ENCODE measurements at regions not wholly inside any gene's neighbourhood (a gene's known extent, or its start where the extent isn't known, plus 50 kb on each side); places are given as distances from the start of the nearest gene placed in this dataset.

GRCh38 chr5:7324919-7325318 lies 71.0 kb upstream of the ADCY2 start:
- Histone ChIP-seq H3K4me3 (ENCODE audit: low read depth in 2 of 2, low read length in 2 of 2) (no peak overlapping the region), H3K27me3 (ENCODE audit: control insufficient read depth, insufficient read depth, low read length) (no peaks in the 10 kb centered on the region), H3K36me3 (ENCODE audit: control insufficient read depth, insufficient read depth, low read length) (no peaks in the 10 kb centered on the region), H3K9me3 (ENCODE audit: control insufficient read depth, insufficient read depth, low read depth, low read length) (no peaks in the 10 kb centered on the region), H3K27ac (ENCODE audit: low read length) (no peak overlapping the region), H3K4me1 (ENCODE audit: control insufficient read depth, insufficient read depth, low read length) (no peaks in the 10 kb centered on the region)
- POLR2A ChIA-PET, result no interaction called here
- in situ Hi-C loops (cut with HindIII; ENCODE audit: low pct_unique_long_range_greater_than_20kb, low sequenced_read_pairs), result no loop called here
- ATAC-seq (no peak), DNase-seq (ENCODE audit: low read depth, low spot score) (no peak)
- TF ChIP-seq, protein P1, sequence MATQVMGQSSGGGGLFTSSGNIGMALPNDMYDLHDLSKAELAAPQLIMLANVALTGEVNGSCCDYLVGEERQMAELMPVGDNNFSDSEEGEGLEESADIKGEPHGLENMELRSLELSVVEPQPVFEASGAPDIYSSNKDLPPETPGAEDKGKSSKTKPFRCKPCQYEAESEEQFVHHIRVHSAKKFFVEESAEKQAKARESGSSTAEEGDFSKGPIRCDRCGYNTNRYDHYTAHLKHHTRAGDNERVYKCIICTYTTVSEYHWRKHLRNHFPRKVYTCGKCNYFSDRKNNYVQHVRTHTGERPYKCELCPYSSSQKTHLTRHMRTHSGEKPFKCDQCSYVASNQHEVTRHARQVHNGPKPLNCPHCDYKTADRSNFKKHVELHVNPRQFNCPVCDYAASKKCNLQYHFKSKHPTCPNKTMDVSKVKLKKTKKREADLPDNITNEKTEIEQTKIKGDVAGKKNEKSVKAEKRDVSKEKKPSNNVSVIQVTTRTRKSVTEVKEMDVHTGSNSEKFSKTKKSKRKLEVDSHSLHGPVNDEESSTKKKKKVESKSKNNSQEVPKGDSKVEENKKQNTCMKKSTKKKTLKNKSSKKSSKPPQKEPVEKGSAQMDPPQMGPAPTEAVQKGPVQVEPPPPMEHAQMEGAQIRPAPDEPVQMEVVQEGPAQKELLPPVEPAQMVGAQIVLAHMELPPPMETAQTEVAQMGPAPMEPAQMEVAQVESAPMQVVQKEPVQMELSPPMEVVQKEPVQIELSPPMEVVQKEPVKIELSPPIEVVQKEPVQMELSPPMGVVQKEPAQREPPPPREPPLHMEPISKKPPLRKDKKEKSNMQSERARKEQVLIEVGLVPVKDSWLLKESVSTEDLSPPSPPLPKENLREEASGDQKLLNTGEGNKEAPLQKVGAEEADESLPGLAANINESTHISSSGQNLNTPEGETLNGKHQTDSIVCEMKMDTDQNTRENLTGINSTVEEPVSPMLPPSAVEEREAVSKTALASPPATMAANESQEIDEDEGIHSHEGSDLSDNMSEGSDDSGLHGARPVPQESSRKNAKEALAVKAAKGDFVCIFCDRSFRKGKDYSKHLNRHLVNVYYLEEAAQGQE (IDR thresholded peaks at IDR 0.05; ENCODE audit: insufficient read depth in 1 of 2, low read depth in 2 of 2, low read length in 1 of 2), result no peak
- TF ChIP-seq, protein P2, sequence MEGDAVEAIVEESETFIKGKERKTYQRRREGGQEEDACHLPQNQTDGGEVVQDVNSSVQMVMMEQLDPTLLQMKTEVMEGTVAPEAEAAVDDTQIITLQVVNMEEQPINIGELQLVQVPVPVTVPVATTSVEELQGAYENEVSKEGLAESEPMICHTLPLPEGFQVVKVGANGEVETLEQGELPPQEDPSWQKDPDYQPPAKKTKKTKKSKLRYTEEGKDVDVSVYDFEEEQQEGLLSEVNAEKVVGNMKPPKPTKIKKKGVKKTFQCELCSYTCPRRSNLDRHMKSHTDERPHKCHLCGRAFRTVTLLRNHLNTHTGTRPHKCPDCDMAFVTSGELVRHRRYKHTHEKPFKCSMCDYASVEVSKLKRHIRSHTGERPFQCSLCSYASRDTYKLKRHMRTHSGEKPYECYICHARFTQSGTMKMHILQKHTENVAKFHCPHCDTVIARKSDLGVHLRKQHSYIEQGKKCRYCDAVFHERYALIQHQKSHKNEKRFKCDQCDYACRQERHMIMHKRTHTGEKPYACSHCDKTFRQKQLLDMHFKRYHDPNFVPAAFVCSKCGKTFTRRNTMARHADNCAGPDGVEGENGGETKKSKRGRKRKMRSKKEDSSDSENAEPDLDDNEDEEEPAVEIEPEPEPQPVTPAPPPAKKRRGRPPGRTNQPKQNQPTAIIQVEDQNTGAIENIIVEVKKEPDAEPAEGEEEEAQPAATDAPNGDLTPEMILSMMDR (IDR thresholded peaks at IDR 0.05), result no peak
- TF ChIP-seq TCF7L2 (IDR thresholded peaks at IDR 0.05; ENCODE audit: low read depth, low read length) (no peak), POLR2AphosphoS5 (IDR thresholded peaks at IDR 0.05; ENCODE audit: low read depth, low read length) (no peak), SIN3A (IDR thresholded peaks at IDR 0.05; ENCODE audit: borderline replicate concordance, insufficient read depth, low read depth, low read length) (no peak)
- no TSS peak for BruUV-seq (replicated peaks)
- intact Hi-C loops (cut with micrococcal nuclease; ENCODE audit: unreplicated experiment), result no loop called here
- CTCF ChIA-PET, result no interaction called here

GRCh38 chr5:7325975-7326913 lies 69.7 kb upstream of the ADCY2 start:
- ATAC-seq, result no peak
- in situ Hi-C loops (cut with HindIII; ENCODE audit: low pct_unique_long_range_greater_than_20kb, low sequenced_read_pairs), result no loop called here
- CTCF ChIA-PET, result no interaction called here

More at GRCh38 chr5:7325975-7326913, 69.7 kb upstream of the ADCY2 start:
- Histone ChIP-seq H3K27me3 (ENCODE audit: control insufficient read depth, insufficient read depth, low read length) (no peaks in the 10 kb centered on the region), H3K27ac (ENCODE audit: low read length) (no peak overlapping the region), H3K4me3 (ENCODE audit: low read depth in 2 of 2, low read length in 2 of 2) (no peak overlapping the region), H3K36me3 (ENCODE audit: control insufficient read depth, insufficient read depth, low read length) (no peaks in the 10 kb centered on the region), H3K4me1 (ENCODE audit: control insufficient read depth, insufficient read depth, low read length) (no peaks in the 10 kb centered on the region), H3K9me3 (ENCODE audit: control insufficient read depth, insufficient read depth, low read depth, low read length) (no peaks in the 10 kb centered on the region)
- no peak for DNase-seq (ENCODE audit: low read depth, low spot score)
- intact Hi-C loops (cut with micrococcal nuclease; ENCODE audit: unreplicated experiment), result no loop called here
- no TSS peak for BruUV-seq (replicated peaks)
- POLR2A ChIA-PET, result no interaction called here
- TF ChIP-seq POLR2AphosphoS5 (IDR thresholded peaks at IDR 0.05; ENCODE audit: low read depth, low read length) (no peak), SIN3A (IDR thresholded peaks at IDR 0.05; ENCODE audit: borderline replicate concordance, insufficient read depth, low read depth, low read length) (no peak), TCF7L2 (IDR thresholded peaks at IDR 0.05; ENCODE audit: low read depth, low read length) (no peak)
- TF ChIP-seq, protein P1 (IDR thresholded peaks at IDR 0.05; ENCODE audit: insufficient read depth in 1 of 2, low read depth in 2 of 2, low read length in 1 of 2), result no peak
- TF ChIP-seq, protein P2 (IDR thresholded peaks at IDR 0.05), result no peak

Measured in Panc1 (cell line).